AML-193 (cell line): ENCODE measurements at regions not wholly inside any gene's neighbourhood (a gene's known extent, or its start where the extent isn't known, plus 50 kb on each side); places are given as distances from the start of the nearest gene placed in this dataset.
"Not testable (repeated sequence)": the region's sequence is repeated elsewhere in the genome, so short reads cannot be mapped to it uniquely, and the experiment has no call there.

ENCODE experiments used
- DNase-seq, 2 experiments: peaks; one replicate each; lab custom pipeline; 2025; lab: John Stamatoyannopoulos, UW

GRCh38 chr10:124213471-124213870, 120.1 kb upstream of the CHST15 start:
- no peak for DNase-seq

GRCh38 chr10:124212702-124213101, 119.3 kb upstream of the CHST15 start:
- DNase-seq: no peak

DNA sequence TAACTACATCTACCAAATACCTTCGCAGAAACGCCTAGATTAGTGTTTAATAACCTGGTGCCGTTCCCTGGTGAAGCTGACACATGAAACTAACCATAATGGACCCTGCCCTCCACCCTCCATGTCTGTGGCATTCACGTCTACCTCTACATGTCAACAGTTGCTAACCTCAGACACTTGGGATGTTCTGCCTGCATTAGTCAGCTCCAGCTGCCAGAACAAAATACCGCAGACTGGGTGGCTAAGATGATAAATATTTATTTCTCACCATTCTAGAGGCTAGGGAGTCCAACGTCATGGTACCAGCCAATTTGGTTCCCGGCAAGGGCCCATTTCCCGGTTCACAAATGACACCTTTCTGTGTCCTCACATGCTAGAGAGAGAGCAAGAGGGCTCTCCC, 118.5 kb upstream of the CHST15 start:
- no peak for DNase-seq

GRCh38 chr10:124210263-124210662, 116.9 kb upstream of the CHST15 start:
- DNase-seq: no peak

- no peak for DNase-seq
These were observed 114.0 kb upstream of the CHST15 start for GRCh38 chr10:124207391-124207790.

GRCh38 chr10:124206616-124207015, 113.2 kb upstream of the CHST15 start:
- no peak for DNase-seq

DNA sequence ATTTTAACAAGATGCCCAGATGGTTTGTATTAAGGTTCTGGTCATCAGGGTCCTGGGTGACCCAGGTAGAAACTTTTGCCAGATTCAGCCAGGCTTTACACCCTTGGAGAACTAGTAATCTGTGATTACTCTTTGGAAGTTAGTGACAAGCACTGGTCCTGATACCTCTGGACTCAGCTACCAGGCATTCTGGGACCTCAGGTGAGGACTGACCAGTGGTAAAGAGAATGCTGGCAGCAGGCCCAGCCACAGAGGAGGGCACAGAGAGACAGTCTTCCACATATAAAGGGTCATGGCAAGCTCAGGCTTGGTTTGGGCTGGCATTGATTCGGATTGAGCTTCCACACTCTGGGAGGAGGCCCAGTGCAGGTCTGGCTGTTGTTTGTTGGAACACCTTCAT, 112.0 kb upstream of the CHST15 start:
- DNase-seq: no peak

DNA sequence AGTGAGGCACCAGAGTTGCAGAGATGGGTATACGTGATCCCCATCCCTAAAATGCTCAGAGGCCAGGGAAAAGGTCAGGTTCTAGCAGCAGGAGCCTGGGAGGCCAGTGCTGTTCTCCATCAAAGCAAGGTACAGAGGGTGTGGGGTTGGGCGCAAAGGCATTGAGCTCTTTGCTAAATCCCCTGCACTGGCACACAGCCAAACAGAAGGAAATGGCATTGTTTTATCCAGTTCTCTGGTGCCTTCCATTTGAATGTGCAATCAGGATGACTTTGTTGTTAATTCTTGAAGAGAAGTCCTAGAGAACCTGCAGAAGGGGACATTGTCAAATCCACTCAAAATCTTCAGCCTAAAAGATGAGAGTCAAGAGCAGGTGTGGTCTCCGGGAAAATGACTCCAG, 111.3 kb upstream of the CHST15 start:
- DNase-seq: no peak

- no peak for DNase-seq
These were observed 106.6 kb upstream of the CHST15 start for GRCh38 chr10:124200011-124200410.

GRCh38 chr10:124198871-124199270, 105.5 kb upstream of the CHST15 start:
- DNase-seq: no peak

GRCh38 chr10:124198125-124198501, 104.7 kb upstream of the CHST15 start:
- DNase-seq: no peak

DNA sequence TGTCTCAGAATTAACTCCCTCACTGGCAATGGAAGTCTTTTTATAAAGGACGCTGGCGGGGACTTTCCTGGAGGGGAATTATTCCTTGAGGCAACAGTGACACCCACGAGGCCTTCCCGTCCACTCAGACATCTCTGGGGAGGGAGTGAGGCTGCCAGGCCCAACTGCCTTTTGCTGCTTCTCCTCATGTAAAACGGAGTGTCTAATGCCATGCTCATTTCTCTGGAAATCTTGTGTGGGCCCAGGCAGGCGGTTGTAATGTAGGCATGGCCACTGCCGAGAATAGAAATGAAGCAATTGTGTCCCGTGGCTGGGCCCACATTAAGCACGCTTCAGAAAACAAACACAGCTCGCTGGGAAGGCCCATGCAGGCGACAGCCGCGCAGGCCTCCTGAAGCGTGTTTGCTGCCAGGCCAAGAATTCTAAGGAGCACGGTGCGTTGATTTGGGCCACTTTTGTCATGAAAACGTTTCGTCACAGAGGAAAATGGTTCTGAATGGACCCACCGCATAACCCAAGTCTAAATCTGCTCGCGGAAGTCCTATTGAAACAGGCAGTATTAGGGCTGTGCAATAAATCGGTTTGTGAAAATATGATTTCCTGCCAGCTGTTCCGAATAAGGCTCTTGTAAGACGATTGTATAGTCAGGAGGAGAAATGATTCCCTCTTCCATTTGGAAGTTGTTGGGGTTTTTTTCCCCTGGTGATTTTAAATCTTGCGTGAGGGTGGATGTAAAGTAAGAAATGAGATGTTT, 104.2 kb upstream of the CHST15 start:
- no peak for DNase-seq

GRCh38 chr10:124196659-124197058, 103.3 kb upstream of the CHST15 start:
- no peak for DNase-seq

DNA sequence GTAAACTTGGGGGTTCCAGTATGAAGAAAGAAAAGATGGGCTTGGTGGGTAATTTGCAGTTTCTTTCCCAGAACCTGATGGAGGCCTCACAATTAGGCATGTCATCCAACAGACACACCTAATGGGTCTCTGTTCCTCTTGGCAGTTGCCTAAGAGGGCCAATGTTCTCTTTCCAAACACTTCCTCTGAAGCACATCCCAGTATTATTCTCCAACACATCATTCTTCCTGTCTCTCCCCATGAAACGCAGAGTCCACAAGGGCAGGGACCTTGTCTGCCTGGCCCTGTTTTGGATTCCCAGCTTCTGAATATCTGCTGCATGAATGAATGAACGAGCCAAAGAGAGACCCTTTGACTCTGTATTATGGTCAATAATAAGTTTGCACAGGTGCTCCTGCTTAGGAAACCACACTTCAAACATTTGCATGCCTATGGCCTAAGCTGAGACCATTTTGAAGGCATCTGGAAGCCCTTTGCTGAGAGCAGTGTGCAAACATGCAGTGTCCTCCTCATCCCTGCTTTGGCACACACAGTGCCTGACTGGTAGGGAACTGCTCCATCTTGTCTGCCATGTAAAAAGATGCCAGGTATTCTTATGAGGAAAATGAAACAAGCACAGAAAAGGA, 100.9 kb upstream of the CHST15 start:
- DNase-seq: no peak

- DNase-seq: no peak
These were observed 99.9 kb upstream of the CHST15 start for GRCh38 chr10:124193309-124193696.

DNA sequence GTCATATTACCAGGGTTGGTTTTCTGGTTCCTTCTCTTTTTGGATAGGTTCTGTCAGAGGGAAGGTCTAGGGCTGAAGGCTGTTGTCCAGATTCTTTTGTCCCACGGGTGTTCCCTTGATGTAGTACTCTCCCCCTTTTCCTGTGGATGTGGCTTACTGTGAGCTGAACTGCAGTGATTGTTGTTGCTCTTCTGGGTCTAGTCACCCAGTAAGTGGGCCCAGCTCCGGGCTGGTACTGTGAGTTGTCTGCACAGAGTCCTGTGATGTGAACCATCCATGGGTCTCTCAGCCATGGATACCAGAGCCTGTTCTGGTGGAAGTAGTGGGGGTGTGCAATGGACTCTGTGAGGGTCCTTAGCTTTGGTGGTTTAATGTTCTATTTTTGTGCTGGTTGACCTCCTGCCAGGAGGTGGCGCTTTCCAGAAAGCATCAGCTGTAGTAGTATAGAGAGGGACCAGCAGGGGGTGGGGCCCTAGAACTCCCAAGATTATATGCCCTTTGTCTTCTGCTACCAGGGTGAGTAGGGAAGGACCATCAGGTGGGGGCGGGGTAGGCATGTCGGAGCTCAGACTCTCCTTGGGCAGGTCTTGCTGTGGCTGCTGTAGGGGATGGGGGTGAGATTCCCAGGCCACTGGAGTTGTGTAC, 99.4 kb upstream of the CHST15 start:
- DNase-seq: not testable (repeated sequence)

DNA sequence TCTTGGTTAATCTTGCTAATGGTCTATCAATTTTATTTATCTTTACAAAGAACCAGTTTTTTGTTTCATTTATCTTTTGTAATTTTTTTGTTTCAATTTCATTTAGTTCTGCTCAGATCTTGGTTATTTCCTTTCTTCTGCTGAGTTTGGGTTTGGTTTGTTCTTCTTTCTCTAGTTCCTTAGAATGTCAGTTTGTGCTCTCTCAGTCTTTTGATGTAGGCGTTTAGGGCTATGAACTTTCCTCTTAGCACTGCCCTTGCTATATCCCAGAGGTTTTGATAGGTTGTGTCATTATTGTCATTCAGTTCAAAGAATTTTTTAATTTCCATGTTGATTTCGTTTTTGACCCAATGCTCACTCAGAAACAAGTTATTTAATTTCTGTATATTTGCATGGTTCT, 97.1 kb upstream of the CHST15 start:
- DNase-seq: not testable (repeated sequence)

DNA sequence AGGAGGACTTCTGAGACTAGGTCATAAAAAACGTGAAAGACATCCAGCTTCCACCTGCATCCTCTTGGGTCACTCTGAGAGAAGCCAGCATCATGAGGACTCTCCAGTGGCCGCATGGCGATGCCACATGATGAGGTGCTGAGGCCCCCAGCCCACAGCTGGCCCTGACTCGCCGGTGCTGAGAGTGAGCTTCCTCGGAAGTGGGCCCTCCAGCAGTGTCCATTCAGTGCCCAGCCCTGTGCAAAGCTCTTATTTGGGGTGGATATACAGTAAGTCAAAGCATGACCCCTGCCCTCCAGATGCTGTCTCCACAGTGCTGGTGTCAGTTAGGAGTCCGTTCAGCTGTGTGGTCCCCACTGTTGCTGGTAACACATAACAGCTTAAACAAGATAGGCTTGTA, 93.6 kb upstream of the CHST15 start:
- DNase-seq: no peak

DNA sequence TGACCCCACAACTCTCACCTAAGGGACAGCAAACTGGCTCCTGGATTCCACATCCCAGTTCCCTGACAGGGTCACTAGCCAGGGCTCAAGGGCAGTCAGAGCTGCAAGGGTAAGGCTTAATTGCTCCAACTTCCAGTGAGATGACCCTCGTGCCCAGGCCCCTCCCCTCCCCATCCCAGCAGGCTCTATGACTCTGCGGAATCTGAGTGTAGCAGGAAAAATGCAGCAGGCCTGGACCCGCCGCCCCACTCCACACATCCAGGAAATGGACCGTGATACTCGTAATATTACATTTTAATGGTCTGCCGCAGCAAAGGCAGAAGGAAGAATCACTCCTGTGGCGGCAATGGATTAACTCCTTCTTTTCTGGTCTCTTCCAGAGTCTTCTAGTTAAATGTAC, 91.7 kb upstream of the CHST15 start:
- no peak for DNase-seq

DNA sequence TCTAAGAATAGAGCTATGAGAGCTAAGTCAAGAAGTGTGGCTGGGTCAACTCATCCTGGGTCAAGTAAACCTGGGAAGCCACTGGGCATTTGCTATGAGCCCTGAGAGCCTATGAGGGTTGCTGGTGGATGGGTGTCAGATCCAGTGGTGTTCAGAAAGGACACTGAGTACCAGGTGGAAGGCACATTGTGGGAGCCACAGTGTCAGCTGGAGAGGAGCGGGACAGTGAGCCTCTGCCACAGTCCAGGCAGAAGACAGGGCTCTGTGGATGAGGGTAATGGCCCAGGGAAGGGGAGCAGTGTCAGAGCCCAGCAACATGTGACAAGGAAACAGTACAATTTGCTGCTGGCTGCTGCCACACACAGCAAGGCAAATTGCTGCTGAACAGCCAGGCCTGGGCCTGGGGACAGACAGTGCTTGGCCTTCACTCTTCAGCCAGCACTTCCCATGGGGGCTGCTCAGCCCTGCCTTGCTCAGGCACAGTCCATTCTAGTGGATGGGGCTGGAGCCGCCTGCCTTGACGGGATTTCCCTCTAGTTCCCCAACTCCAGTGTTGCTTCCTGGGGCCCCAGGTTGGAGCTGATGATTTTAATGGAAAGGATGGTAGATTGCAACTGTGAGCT, 90.9 kb upstream of the CHST15 start:
- DNase-seq: no peak

GRCh38 chr10:124183617-124184016, 90.2 kb upstream of the CHST15 start:
- no peak for DNase-seq

GRCh38 chr10:124182088-124182541, 88.7 kb upstream of the CHST15 start:
- no peak for DNase-seq

DNA sequence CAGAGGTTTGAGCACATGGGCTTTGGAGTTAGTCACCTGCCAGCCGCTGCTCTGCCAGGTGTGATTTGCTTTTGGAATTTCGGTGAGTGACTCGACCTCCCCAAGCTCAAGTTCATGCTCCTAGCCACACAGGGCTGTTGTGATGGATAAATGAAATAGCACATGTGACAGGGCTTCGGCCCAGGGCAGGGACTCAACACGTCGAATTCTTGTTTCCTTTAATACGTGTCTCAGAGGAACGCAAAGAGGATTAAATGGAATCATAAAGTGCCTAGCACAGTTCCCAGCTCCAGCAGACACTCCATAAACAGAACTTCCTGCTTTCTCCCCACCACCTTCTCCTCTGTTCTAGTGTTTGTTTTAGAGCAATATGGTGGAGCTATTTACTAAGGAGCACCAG, 88.3 kb upstream of the CHST15 start:
- DNase-seq: no peak
